ENCODE measurements at regions not wholly inside any gene's neighbourhood (a gene's known extent, or its start where the extent isn't known, plus 50 kb on each side); places are given as distances from the start of the nearest gene placed in this dataset.

- DNase-seq = no peak
- intact Hi-C loops (cut with DNase I) = no loop called here
- no peak overlapping the region for H3K4me3 ChIP-seq
- H3K27me3 ChIP-seq (ENCODE audit: insufficient read depth in 3 of 3, low read length in 2 of 3) = peaks cover 0 to 3% (median 0%) of the 10 kb centered on the region in 3 donors
- ATAC-seq = no peak
- no peaks in the 10 kb centered on the region for H3K4me1 ChIP-seq
- WGBS, 3 donors = 34 to 40% (median 39%) methylated on average over 2 of the region's 2 CpGs
- no peaks in the 10 kb centered on the region for H3K36me3 ChIP-seq (ENCODE audit: insufficient read depth in 1 of 2, low read depth in 1 of 2)
- no peak for TF ChIP-seq CTCF (IDR thresholded peaks at IDR 0.05)
- H3K9me3 ChIP-seq = no peaks in the 10 kb centered on the region
- no peak overlapping the region for H3K27ac ChIP-seq
Measured at GRCh38 chr10:84603971-84604370, 275.6 kb downstream of the CCSER2 start.

- H3K4me1 ChIP-seq = no peaks in the 10 kb centered on the region
- 77 to 86% (median 78%) methylated on average over 6 of the region's 6 CpGs for WGBS, 3 donors
- H3K9me3 ChIP-seq = no peaks in the 10 kb centered on the region
- no peaks in the 10 kb centered on the region for H3K36me3 ChIP-seq (ENCODE audit: insufficient read depth in 1 of 2, low read depth in 1 of 2)
- intact Hi-C loops (cut with DNase I) = no loop called here
- H3K27me3 ChIP-seq (ENCODE audit: insufficient read depth in 3 of 3, low read length in 2 of 3) = peaks cover 0 to 3% (median 0%) of the 10 kb centered on the region in 3 donors
- no peak for TF ChIP-seq CTCF (IDR thresholded peaks at IDR 0.05)
- DNase-seq (no peak), ATAC-seq (no peak)
- no peak overlapping the region for H3K27ac ChIP-seq
- no peak overlapping the region for H3K4me3 ChIP-seq
Measured at GRCh38 chr10:84605802-84606201, 277.4 kb downstream of the CCSER2 start.

- DNase-seq = no peak
- Histone ChIP-seq H3K9me3 (no peaks in the 10 kb centered on the region), H3K36me3 (ENCODE audit: insufficient read depth in 1 of 2, low read depth in 1 of 2) (no peaks in the 10 kb centered on the region), H3K27me3 (ENCODE audit: insufficient read depth in 3 of 3, low read length in 2 of 3) (peaks cover 0 to 3% (median 0%) of the 10 kb centered on the region in 3 donors), H3K4me1 (no peaks in the 10 kb centered on the region), H3K27ac (no peak overlapping the region), H3K4me3 (no peak overlapping the region)
- intact Hi-C loops (cut with DNase I) = no loop called here
- 38 to 67% (median 48%) methylated on average over 3 of the region's 3 CpGs for WGBS, 3 donors
- TF ChIP-seq CTCF (IDR thresholded peaks at IDR 0.05) = no peak
- no peak for ATAC-seq
Measured at GRCh38 chr10:84606428-84606827, 278.0 kb downstream of the CCSER2 start.

- no peak for DNase-seq
- TF ChIP-seq CTCF (IDR thresholded peaks at IDR 0.05) = no peak
- Histone ChIP-seq H3K9me3 (no peaks in the 10 kb centered on the region), H3K27me3 (ENCODE audit: insufficient read depth in 3 of 3, low read length in 2 of 3) (peaks cover 0 to 3% (median 0%) of the 10 kb centered on the region in 3 donors), H3K27ac (no peak overlapping the region), H3K4me1 (no peaks in the 10 kb centered on the region), H3K4me3 (no peak overlapping the region), H3K36me3 (ENCODE audit: insufficient read depth in 1 of 2, low read depth in 1 of 2) (no peaks in the 10 kb centered on the region)
- no peak for ATAC-seq
- 27 to 41% (median 29%) methylated on average over 4 of the region's 4 CpGs for WGBS, 3 donors
- intact Hi-C loops (cut with DNase I) = no loop called here
Measured at GRCh38 chr10:84607044-84607443, 278.7 kb downstream of the CCSER2 start.

- H3K27ac ChIP-seq = no peak overlapping the region
- WGBS, 3 donors = 22 to 31% (median 24%) methylated on average over 9 of the region's 9 CpGs
- ATAC-seq (no peak), DNase-seq (no peak)
- TF ChIP-seq CTCF (IDR thresholded peaks at IDR 0.05) = no peak
- no peak overlapping the region for H3K4me3 ChIP-seq
- H3K36me3 ChIP-seq (ENCODE audit: insufficient read depth in 1 of 2, low read depth in 1 of 2) = no peaks in the 10 kb centered on the region
- peaks cover 0 to 3% (median 0%) of the 10 kb centered on the region in 3 donors for H3K27me3 ChIP-seq (ENCODE audit: insufficient read depth in 3 of 3, low read length in 2 of 3)
- intact Hi-C loops (cut with DNase I) = no loop called here
- H3K9me3 ChIP-seq = no peaks in the 10 kb centered on the region
- H3K4me1 ChIP-seq = no peaks in the 10 kb centered on the region
Measured at GRCh38 chr10:84607523-84607922, 279.1 kb downstream of the CCSER2 start.

Data from psoas muscle (tissue), 7 donors.